Activated CD4-positive, alpha-beta T cell treated with anti-CD3 and anti-CD28 coated beads, Interleukin-2, amount 50 U/mL, for 24 hours (primary cell): ENCODE measurements at regions not wholly inside any gene's neighbourhood (a gene's known extent, or its start where the extent isn't known, plus 50 kb on each side); places are given as distances from the start of the nearest gene placed in this dataset.

Experiments used
- DNase-seq, 2 donors: peaks; one replicate each; pipeline ENCODE4 v3.0.0-alpha.2; 2020; ENCODE audit warnings: low read depth in 1 of 2, low spot score in 1 of 2

GRCh38 chr5:119789406-119790117, 160.2 kb downstream of the FAM170A start:
- no peak for DNase-seq

- DNase-seq: no peak
Observed at GRCh38 chr5:119792161-119792799, 162.9 kb downstream of the FAM170A start.

GRCh38 chr5:119795768-119796167, 166.4 kb downstream of the FAM170A start:
- no peak for DNase-seq

GRCh38 chr5:119801570-119801969, 172.2 kb downstream of the FAM170A start:
- no peak for DNase-seq

- no peak for DNase-seq
Observed at GRCh38 chr5:119808024-119808423, 178.7 kb downstream of the FAM170A start.

- DNase-seq: no peak
Observed at GRCh38 chr5:119808474-119808873, 179.1 kb downstream of the FAM170A start.

- DNase-seq: no peak
Observed at GRCh38 chr5:119810217-119810616, 180.9 kb downstream of the FAM170A start.

GRCh38 chr5:119811458-119811857, 182.1 kb downstream of the FAM170A start:
- no peak for DNase-seq

GRCh38 chr5:119814655-119815054, 185.3 kb downstream of the FAM170A start:
- no peak for DNase-seq

GRCh38 chr5:119816055-119816454, 186.7 kb downstream of the FAM170A start:
- DNase-seq: no peak

GRCh38 chr5:119820016-119820415, 190.7 kb downstream of the FAM170A start:
- no peak for DNase-seq

GRCh38 chr5:119820608-119821007, 191.2 kb downstream of the FAM170A start:
- no peak for DNase-seq

GRCh38 chr5:119828541-119828940, 199.2 kb downstream of the FAM170A start:
- no peak for DNase-seq

GRCh38 chr5:119829341-119829740, 200.0 kb downstream of the FAM170A start:
- no peak for DNase-seq

GRCh38 chr5:119833176-119833575, 203.8 kb downstream of the FAM170A start:
- no peak for DNase-seq

- no peak for DNase-seq
Observed at GRCh38 chr5:119840175-119840574, 210.8 kb downstream of the FAM170A start.

- no peak for DNase-seq
Observed at GRCh38 chr5:119852140-119852539, 222.8 kb downstream of the FAM170A start.

GRCh38 chr5:119860463-119860862, 231.1 kb downstream of the FAM170A start:
- DNase-seq: no peak

- no peak for DNase-seq
Observed at GRCh38 chr5:119862619-119863018, 233.3 kb downstream of the FAM170A start.

- no peak for DNase-seq
Observed at GRCh38 chr5:119864286-119864685, 234.9 kb downstream of the FAM170A start.

- DNase-seq: no peak
Observed at GRCh38 chr5:119873611-119874010, 244.3 kb downstream of the FAM170A start.

GRCh38 chr5:119876522-119876921, 247.2 kb downstream of the FAM170A start:
- no peak for DNase-seq

GRCh38 chr5:119878712-119879111, 249.4 kb downstream of the FAM170A start:
- no peak for DNase-seq
